Panc1 (cell line): ENCODE measurements at regions not wholly inside any gene's neighbourhood (a gene's known extent, or its start where the extent isn't known, plus 50 kb on each side); places are given as distances from the start of the nearest gene placed in this dataset.

Experiments
- ATAC-seq: fragments of 200-7000 bp; cut with Tn5 transposase; 2 replicates; pipeline ENCODE4 v1.9.1; 2020; ENCODE audit warnings: mild to moderate bottlenecking, moderate library complexity
- BruUV-seq: library from RNA; stranded (reverse); fragments of 400-500 nt; replicated peaks from 2 replicates; lab custom pipeline; 2021; lab: Mats Ljungman, UMichigan
- CTCF ChIA-PET: fragments of 300-600 bp; sonication (Branson Sonifier 250); formaldehyde crosslinking; loops from one replicate; lab custom pipeline; 2022; ENCODE audit warnings: antibody characterized with exemption; lab: Charles Lee
- POLR2A ChIA-PET: fragments of 300-600 bp; sonication (Branson Sonifier 250); formaldehyde crosslinking; loops from one replicate; lab custom pipeline; 2022; ENCODE audit warnings: antibody characterized with exemption; lab: Charles Lee
- DNase-seq: peaks from one replicate; pipeline ENCODE4 v3.0.0-alpha.2; 2010; ENCODE audit warnings: low read depth, low spot score
- H3K27ac ChIP-seq: 2 replicates; pipeline ENCODE4 v1.5.1; 2011; ENCODE audit warnings: mild to moderate bottlenecking, low read length, inconsistent platforms
- H3K27me3 ChIP-seq: fragments of 200-500 bp; sonication (Bioruptor generic); 2 replicates; pipeline ENCODE4 v1.6.0; 2014; ENCODE audit warnings: low read length, inconsistent platforms; ENCODE audit not compliant: control insufficient read depth, insufficient read depth
- H3K36me3 ChIP-seq: fragments of 200-500 bp; sonication (Bioruptor generic); 2 replicates; pipeline ENCODE4 v1.5.1; 2014; ENCODE audit warnings: inconsistent platforms, mild to moderate bottlenecking, low read length, moderate library complexity; ENCODE audit not compliant: control insufficient read depth, insufficient read depth
- H3K4me1 ChIP-seq: 2 replicates; pipeline ENCODE4 v1.5.1; 2011; ENCODE audit warnings: inconsistent platforms, mild to moderate bottlenecking, low read length, moderate library complexity; ENCODE audit not compliant: control insufficient read depth, insufficient read depth
- H3K4me3 ChIP-seq, 2 experiments: 2 replicates each; pipeline ENCODE4 v1.5.1; 2011 to 2012; ENCODE audit warnings: low read depth in 2 of 2, low read length in 2 of 2, mild to moderate bottlenecking in 2 of 2, inconsistent platforms in 1 of 2, moderate library complexity in 1 of 2
- H3K9me3 ChIP-seq: fragments of 200-500 bp; sonication (Bioruptor generic); 2 replicates; pipeline ENCODE4 v1.5.1; 2014; ENCODE audit warnings: low read depth, mild to moderate bottlenecking, inconsistent platforms, low read length, moderate library complexity; ENCODE audit not compliant: control insufficient read depth, insufficient read depth
- CTCF ChIP-seq: fragments of 450-650 bp; IDR thresholded peaks from 2 replicates; pipeline ENCODE4 v1.5.1; 2017; ENCODE audit warnings: mild to moderate bottlenecking
- POLR2AphosphoS5 ChIP-seq: IDR thresholded peaks from 2 replicates; pipeline ENCODE4 v1.6.1; 2012; ENCODE audit warnings: mild to moderate bottlenecking, low read depth, low read length, moderate library complexity
- REST ChIP-seq, 2 experiments: IDR thresholded peaks; 2 replicates each; pipeline ENCODE4 v1.6.1; 2011 to 2012; ENCODE audit warnings: low read depth in 2 of 2, control low read depth in 1 of 2, low read length in 1 of 2, mild to moderate bottlenecking in 1 of 2, moderate library complexity in 1 of 2; ENCODE audit not compliant: insufficient read depth in 1 of 2
- SIN3A ChIP-seq: IDR thresholded peaks from 2 replicates; pipeline ENCODE4 v1.6.1; 2012; ENCODE audit warnings: low read depth, mild to moderate bottlenecking, low read length, moderate library complexity, borderline replicate concordance; ENCODE audit not compliant: insufficient read depth
- TCF7L2 ChIP-seq: IDR thresholded peaks from 2 replicates; pipeline ENCODE4 v1.6.1; 2011; ENCODE audit warnings: mild to moderate bottlenecking, low read depth, low read length, inconsistent platforms
- in situ Hi-C: cut with HindIII; loops from 2 replicates; pipeline ENCODE4 v1.10.0; 2016; ENCODE audit warnings: low sequenced_read_pairs, low pct_unique_long_range_greater_than_20kb
- intact Hi-C: fragments of 100-400 bp; cut with micrococcal nuclease; formaldehyde crosslinking; loops from one replicate; pipeline ENCODE4 v1.10.0; 2022; ENCODE audit not compliant: unreplicated experiment

GRCh38 chr4:14428125-14428524, 574.2 kb upstream of the CPEB2 start:
- no peaks in the 10 kb centered on the region for H3K4me1 ChIP-seq
- BruUV-seq = no TSS peak
- TF ChIP-seq SIN3A = no peak
- TF ChIP-seq REST (IDR thresholded peaks at IDR 0.05; ENCODE audit: insufficient read depth in 1 of 2, low read depth in 2 of 2, low read length in 1 of 2) = no peak
- no peak for TF ChIP-seq CTCF
- TF ChIP-seq POLR2AphosphoS5 = no peak
- no peak for TF ChIP-seq TCF7L2
- no peak overlapping the region for H3K27ac ChIP-seq
- ChIA-PET CTCF (no interaction called here), POLR2A (no interaction called here)
- H3K36me3 ChIP-seq = no peaks in the 10 kb centered on the region
- no peaks in the 10 kb centered on the region for H3K9me3 ChIP-seq
- DNase-seq (no peak), ATAC-seq (no peak)
- in situ Hi-C loops (no loop called here), intact Hi-C loops (no loop called here)
- no peaks in the 10 kb centered on the region for H3K27me3 ChIP-seq
- no peak overlapping the region for H3K4me3 ChIP-seq

GRCh38 chr4:14431155-14432134, 570.8 kb upstream of the CPEB2 start:
- TF ChIP-seq TCF7L2 = no peak
- no peak for TF ChIP-seq POLR2AphosphoS5
- TF ChIP-seq CTCF = no peak
- no peak for TF ChIP-seq SIN3A
- no peak for TF ChIP-seq REST (IDR thresholded peaks at IDR 0.05; ENCODE audit: insufficient read depth in 1 of 2, low read depth in 2 of 2, low read length in 1 of 2)
- Histone ChIP-seq H3K4me3 (no peak overlapping the region), H3K4me1 (no peaks in the 10 kb centered on the region), H3K36me3 (no peaks in the 10 kb centered on the region), H3K27ac (no peak overlapping the region), H3K9me3 (no peaks in the 10 kb centered on the region), H3K27me3 (no peaks in the 10 kb centered on the region)
- intact Hi-C loops = no loop called here
- BruUV-seq = no TSS peak
- DNase-seq (no peak), ATAC-seq (no peak)
- ChIA-PET POLR2A (no interaction called here), CTCF (no interaction called here)
- in situ Hi-C loops = no loop called here
